ENCODE measurements at regions not wholly inside any gene's neighbourhood (a gene's known extent, or its start where the extent isn't known, plus 50 kb on each side); places are given as distances from the start of the nearest gene placed in this dataset.

GRCh38 chr13:59425211-59425741 lies 738.5 kb downstream of the DIAPH3 start:
- TF ChIP-seq POLR2AphosphoS5 (IDR thresholded peaks at IDR 0.05), result no peak
- no peak for TF ChIP-seq SMC3 (conservative IDR thresholded peaks at IDR 0.05; ENCODE audit: poor library complexity)
- no peak for TF ChIP-seq RAD21 (conservative IDR thresholded peaks at IDR 0.05)
- no peak for TF ChIP-seq MXI1 (conservative IDR thresholded peaks at IDR 0.05; ENCODE audit: poor library complexity, severe bottlenecking)
- TF ChIP-seq CTCF (IDR thresholded peaks at IDR 0.05; ENCODE audit: poor library complexity, severe bottlenecking), result no peak
- no peak for TF ChIP-seq TAF1 (IDR thresholded peaks at IDR 0.05; ENCODE audit: low read depth)
- no peak for TF ChIP-seq REST (IDR thresholded peaks at IDR 0.05; ENCODE audit: borderline replicate concordance)
- TF ChIP-seq EP300 (conservative IDR thresholded peaks at IDR 0.05; ENCODE audit: poor library complexity, severe bottlenecking), result no peak
- no peak for TF ChIP-seq EZH2 (IDR thresholded peaks at IDR 0.05; ENCODE audit: borderline replicate concordance, insufficient read depth, low read length, poor library complexity, severe bottlenecking)
- Histone ChIP-seq H3K79me2 (replicated peaks; ENCODE audit: insufficient read depth, low read length) (no peaks in the 10 kb centered on the region), H3K27ac (ENCODE audit: low read length) (no peak overlapping the region), H3K4me2 (ENCODE audit: low read length) (no peak overlapping the region), H3K9me3 (ENCODE audit: low read length) (no peaks in the 10 kb centered on the region), H3K4me3 (ENCODE audit: low read length) (no peak overlapping the region), H3F3A (ENCODE audit: insufficient read depth, low read length, poor library complexity, severe bottlenecking) (no peaks in the 10 kb centered on the region), H3K36me3 (ENCODE audit: insufficient read depth, low read length) (no peaks in the 10 kb centered on the region), H2AFZ (ENCODE audit: low read depth, low read length) (no peak overlapping the region), H3K27me3 (ENCODE audit: insufficient read depth, low read depth, low read length) (no peaks in the 10 kb centered on the region), H3K9ac (ENCODE audit: low read length) (no peak overlapping the region), H4K20me1 (ENCODE audit: insufficient read depth) (no peaks in the 10 kb centered on the region), H3K9me2 (ENCODE audit: insufficient read depth, low read length) (no peaks in the 10 kb centered on the region)

- H3K9me2 ChIP-seq (ENCODE audit: insufficient read depth, low read length), result no peaks in the 10 kb centered on the region
- no peak overlapping the region for H3K4me3 ChIP-seq (ENCODE audit: low read length)
- H3K27me3 ChIP-seq (ENCODE audit: insufficient read depth, low read depth, low read length), result no peaks in the 10 kb centered on the region
- H2AFZ ChIP-seq (ENCODE audit: low read depth, low read length), result no peak overlapping the region
- no peaks in the 10 kb centered on the region for H3K36me3 ChIP-seq (ENCODE audit: insufficient read depth, low read length)
- no peaks in the 10 kb centered on the region for H3K9me3 ChIP-seq (ENCODE audit: low read length)
- no peaks in the 10 kb centered on the region for H4K20me1 ChIP-seq (ENCODE audit: insufficient read depth)
- H3K27ac ChIP-seq (ENCODE audit: low read length), result no peak overlapping the region
- H3K79me2 ChIP-seq (replicated peaks; ENCODE audit: insufficient read depth, low read length), result no peaks in the 10 kb centered on the region
- no peaks in the 10 kb centered on the region for H3F3A ChIP-seq (ENCODE audit: insufficient read depth, low read length, poor library complexity, severe bottlenecking)
- no peak overlapping the region for H3K4me2 ChIP-seq (ENCODE audit: low read length)
- no peak overlapping the region for H3K9ac ChIP-seq (ENCODE audit: low read length)
- TF ChIP-seq SMC3 (conservative IDR thresholded peaks at IDR 0.05; ENCODE audit: poor library complexity) (no peak), REST (IDR thresholded peaks at IDR 0.05; ENCODE audit: borderline replicate concordance) (no peak), TAF1 (IDR thresholded peaks at IDR 0.05; ENCODE audit: low read depth) (no peak), CTCF (IDR thresholded peaks at IDR 0.05; ENCODE audit: poor library complexity, severe bottlenecking) (no peak), RAD21 (conservative IDR thresholded peaks at IDR 0.05) (no peak), POLR2AphosphoS5 (IDR thresholded peaks at IDR 0.05) (no peak), EP300 (conservative IDR thresholded peaks at IDR 0.05; ENCODE audit: poor library complexity, severe bottlenecking) (no peak), EZH2 (IDR thresholded peaks at IDR 0.05; ENCODE audit: borderline replicate concordance, insufficient read depth, low read length, poor library complexity, severe bottlenecking) (no peak), MXI1 (conservative IDR thresholded peaks at IDR 0.05; ENCODE audit: poor library complexity, severe bottlenecking) (no peak)
Observed at GRCh38 chr13:59435024-59435423, 728.7 kb downstream of the DIAPH3 start.
